ENCODE measurements at regions not wholly inside any gene's neighbourhood (a gene's known extent, or its start where the extent isn't known, plus 50 kb on each side); places are given as distances from the start of the nearest gene placed in this dataset.

DNA sequence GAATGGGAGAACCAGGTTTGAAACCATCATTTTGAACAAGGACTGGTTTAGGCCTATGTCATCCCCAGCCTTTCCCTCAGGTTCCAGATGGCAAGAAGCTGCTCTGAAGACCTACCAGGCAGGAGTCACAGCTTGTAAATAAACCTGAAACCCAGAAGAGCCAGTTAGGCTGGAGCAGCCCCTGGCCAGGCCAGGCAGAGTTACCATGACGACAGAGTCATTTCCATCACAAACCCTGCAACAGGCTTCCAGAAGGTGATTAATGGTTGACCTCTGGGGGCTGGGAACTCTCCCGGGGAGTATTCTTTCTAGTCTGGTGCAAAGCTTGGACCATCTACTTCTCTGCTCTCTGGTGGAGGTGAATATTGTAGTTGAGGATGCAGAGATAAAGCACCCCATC is 164.1 kb upstream of the NCAM1 start:
- TF ChIP-seq, protein P1, sequence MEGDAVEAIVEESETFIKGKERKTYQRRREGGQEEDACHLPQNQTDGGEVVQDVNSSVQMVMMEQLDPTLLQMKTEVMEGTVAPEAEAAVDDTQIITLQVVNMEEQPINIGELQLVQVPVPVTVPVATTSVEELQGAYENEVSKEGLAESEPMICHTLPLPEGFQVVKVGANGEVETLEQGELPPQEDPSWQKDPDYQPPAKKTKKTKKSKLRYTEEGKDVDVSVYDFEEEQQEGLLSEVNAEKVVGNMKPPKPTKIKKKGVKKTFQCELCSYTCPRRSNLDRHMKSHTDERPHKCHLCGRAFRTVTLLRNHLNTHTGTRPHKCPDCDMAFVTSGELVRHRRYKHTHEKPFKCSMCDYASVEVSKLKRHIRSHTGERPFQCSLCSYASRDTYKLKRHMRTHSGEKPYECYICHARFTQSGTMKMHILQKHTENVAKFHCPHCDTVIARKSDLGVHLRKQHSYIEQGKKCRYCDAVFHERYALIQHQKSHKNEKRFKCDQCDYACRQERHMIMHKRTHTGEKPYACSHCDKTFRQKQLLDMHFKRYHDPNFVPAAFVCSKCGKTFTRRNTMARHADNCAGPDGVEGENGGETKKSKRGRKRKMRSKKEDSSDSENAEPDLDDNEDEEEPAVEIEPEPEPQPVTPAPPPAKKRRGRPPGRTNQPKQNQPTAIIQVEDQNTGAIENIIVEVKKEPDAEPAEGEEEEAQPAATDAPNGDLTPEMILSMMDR (IDR thresholded peaks at IDR 0.05; ENCODE audit: low read depth, low read length) = no peak
- TF ChIP-seq EZH2phosphoT487 (IDR thresholded peaks at IDR 0.05; ENCODE audit: low read depth) = no peak

All from OCI-LY3 (cell line).